ENCODE measurements at regions not wholly inside any gene's neighbourhood (a gene's known extent, or its start where the extent isn't known, plus 50 kb on each side); places are given as distances from the start of the nearest gene placed in this dataset.

DNA sequence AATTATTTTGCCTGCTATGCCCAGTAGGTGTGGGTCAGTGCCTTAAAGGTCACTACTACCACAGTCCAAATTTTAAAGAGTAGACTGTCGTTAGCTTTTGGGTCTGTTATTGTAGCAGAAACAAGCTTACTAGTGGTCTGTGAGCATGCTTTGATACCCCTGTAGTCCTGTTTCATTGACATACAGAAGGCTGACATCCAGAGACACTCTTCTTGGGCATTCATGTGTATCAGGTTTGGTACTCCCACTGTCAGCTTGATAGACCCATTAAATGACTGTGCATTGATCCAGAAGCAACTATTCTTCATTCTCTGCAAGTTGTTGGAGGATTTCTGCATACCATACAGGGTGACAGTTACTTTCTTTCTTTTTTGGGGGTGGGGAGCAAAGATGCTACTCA is 884.4 kb upstream of the CELF2 start:
- intact Hi-C loops (cut with micrococcal nuclease) (no loop called here), dilution Hi-C loops (cut with MboI; ENCODE audit: extremely low pct_ligation_motif_present, low sequenced_read_pairs) (no loop called here)
- TF ChIP-seq POLR2AphosphoS5 (IDR thresholded peaks at IDR 0.05; ENCODE audit: insufficient read depth, low read depth, low read length) (no peak), GATA2 (IDR thresholded peaks at IDR 0.05; ENCODE audit: insufficient read depth, insufficient read length, low read depth, low read length) (no peak), FOS (IDR thresholded peaks at IDR 0.05; ENCODE audit: borderline replicate concordance, insufficient read depth, low read length) (no peak), POLR2A (IDR thresholded peaks at IDR 0.05; ENCODE audit: low read depth, low read length) (no peak), MYC (IDR thresholded peaks at IDR 0.05; ENCODE audit: low read depth, low read length) (no peak), JUN (IDR thresholded peaks at IDR 0.05; ENCODE audit: borderline replicate concordance, insufficient read depth, insufficient read length, low read depth) (no peak), EZH2 (IDR thresholded peaks at IDR 0.05; ENCODE audit: borderline replicate concordance, low read depth, low read length, severe bottlenecking) (no peak)
- TF ChIP-seq, protein P1, sequence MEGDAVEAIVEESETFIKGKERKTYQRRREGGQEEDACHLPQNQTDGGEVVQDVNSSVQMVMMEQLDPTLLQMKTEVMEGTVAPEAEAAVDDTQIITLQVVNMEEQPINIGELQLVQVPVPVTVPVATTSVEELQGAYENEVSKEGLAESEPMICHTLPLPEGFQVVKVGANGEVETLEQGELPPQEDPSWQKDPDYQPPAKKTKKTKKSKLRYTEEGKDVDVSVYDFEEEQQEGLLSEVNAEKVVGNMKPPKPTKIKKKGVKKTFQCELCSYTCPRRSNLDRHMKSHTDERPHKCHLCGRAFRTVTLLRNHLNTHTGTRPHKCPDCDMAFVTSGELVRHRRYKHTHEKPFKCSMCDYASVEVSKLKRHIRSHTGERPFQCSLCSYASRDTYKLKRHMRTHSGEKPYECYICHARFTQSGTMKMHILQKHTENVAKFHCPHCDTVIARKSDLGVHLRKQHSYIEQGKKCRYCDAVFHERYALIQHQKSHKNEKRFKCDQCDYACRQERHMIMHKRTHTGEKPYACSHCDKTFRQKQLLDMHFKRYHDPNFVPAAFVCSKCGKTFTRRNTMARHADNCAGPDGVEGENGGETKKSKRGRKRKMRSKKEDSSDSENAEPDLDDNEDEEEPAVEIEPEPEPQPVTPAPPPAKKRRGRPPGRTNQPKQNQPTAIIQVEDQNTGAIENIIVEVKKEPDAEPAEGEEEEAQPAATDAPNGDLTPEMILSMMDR (IDR thresholded peaks at IDR 0.05; ENCODE audit: extremely low read depth in 1 of 2, insufficient read depth in 1 of 2, low read depth in 1 of 2, low read length in 2 of 2), result no peak
- TF ChIP-seq, protein P2, sequence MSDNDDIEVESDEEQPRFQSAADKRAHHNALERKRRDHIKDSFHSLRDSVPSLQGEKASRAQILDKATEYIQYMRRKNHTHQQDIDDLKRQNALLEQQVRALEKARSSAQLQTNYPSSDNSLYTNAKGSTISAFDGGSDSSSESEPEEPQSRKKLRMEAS (IDR thresholded peaks at IDR 0.05; ENCODE audit: insufficient read depth, insufficient read length), result no peak
- no peaks in the 10 kb centered on the region for H3K27me3 ChIP-seq (ENCODE audit: control insufficient read depth in 2 of 2, insufficient read depth in 2 of 2, low read length in 2 of 2)
- no peak overlapping the region for H3K4me2 ChIP-seq (ENCODE audit: insufficient read depth, low read length)
- no peak overlapping the region for H3K4me3 ChIP-seq (replicated peaks in 1 of 3; ENCODE audit: insufficient read depth in 1 of 3, low read depth in 1 of 3, low read length in 3 of 3)
- CTCF ChIA-PET, result no interaction called here
- H4K20me1 ChIP-seq (replicated peaks; ENCODE audit: control insufficient read depth, extremely low read depth, insufficient read depth, low read length), result no peaks in the 10 kb centered on the region
- H3K27ac ChIP-seq (ENCODE audit: insufficient read depth, low read depth, low read length), result no peak overlapping the region
- FAIRE-seq (no peak), DNase-seq (ENCODE audit: low read depth, low spot score) (no peak)
- no peaks in the 10 kb centered on the region for H3K36me3 ChIP-seq (ENCODE audit: control insufficient read depth in 2 of 2, extremely low read depth in 1 of 2, insufficient read depth in 2 of 2, low read length in 2 of 2)
- H3K4me1 ChIP-seq (ENCODE audit: control insufficient read depth, extremely low read depth, insufficient read depth, low read length), result no peaks in the 10 kb centered on the region
- H3K9me1 ChIP-seq (replicated peaks; ENCODE audit: control insufficient read depth, extremely low read depth, insufficient read depth, low read length), result no peaks in the 10 kb centered on the region
- POLR2A ChIA-PET, result no interaction called here
- no peaks in the 10 kb centered on the region for H3K9me3 ChIP-seq (replicated peaks; ENCODE audit: control insufficient read depth, insufficient read depth, low read length)
- H3K9ac ChIP-seq (replicated peaks; ENCODE audit: extremely low read depth, insufficient read depth, low read length), result no peak overlapping the region
- no TSS peak for BruUV-seq (replicated peaks)
- H3K79me2 ChIP-seq (ENCODE audit: control insufficient read depth, insufficient read depth, low read length), result no peaks in the 10 kb centered on the region
- no peak overlapping the region for H2AFZ ChIP-seq (ENCODE audit: low read depth, low read length)

Data from endothelial cell of umbilical vein (primary cell).